Keratinocyte (primary cell): ENCODE measurements at regions not wholly inside any gene's neighbourhood (a gene's known extent, or its start where the extent isn't known, plus 50 kb on each side); places are given as distances from the start of the nearest gene placed in this dataset.
A peak's percentile ranks its signal among the peaks of the same experiment; 100 is the strongest.

Source experiments
- DNase-seq: peaks from one replicate; pipeline ENCODE4 v3.0.0-alpha.2; 2011; ENCODE audit warnings: low read depth, missing footprints, low spot score
- FAIRE-seq: peaks from 2 replicates; lab custom pipeline; 2011; peaks lifted over from hg19 to GRCh38; lab: Jason Lieb, UNC
- H2AFZ ChIP-seq: 2 replicates; pipeline ENCODE4 v1.6.0; 2012; ENCODE audit warnings: low read length, control low read depth, inconsistent platforms; ENCODE audit not compliant: control insufficient read depth
- H3K27ac ChIP-seq: 2 replicates; pipeline ENCODE4 v1.5.1; 2011; ENCODE audit warnings: low read length; ENCODE audit not compliant: control insufficient read depth, insufficient read depth
- H3K27me3 ChIP-seq: 3 replicates; pipeline ENCODE4 v1.6.0; 2011; ENCODE audit warnings: low read length; ENCODE audit not compliant: control insufficient read depth, insufficient read depth; ENCODE audit errors: extremely low read depth
- H3K36me3 ChIP-seq, 2 experiments: 2 replicates in 1 of 2; 3 replicates in 1 of 2; pipeline ENCODE4 v1.5.1; 2011; ENCODE audit warnings: low read length in 2 of 2, mild to moderate bottlenecking in 1 of 2; ENCODE audit not compliant: control insufficient read depth in 2 of 2, insufficient read depth in 2 of 2; ENCODE audit errors: extremely low read depth in 1 of 2
- H3K4me1 ChIP-seq: 3 replicates; pipeline ENCODE4 v1.5.1; 2011; ENCODE audit warnings: low read length; ENCODE audit not compliant: control insufficient read depth, insufficient read depth; ENCODE audit errors: extremely low read depth
- H3K4me2 ChIP-seq: 3 replicates; pipeline ENCODE4 v1.6.0; 2011; ENCODE audit warnings: low read depth, low read length; ENCODE audit not compliant: control insufficient read depth, insufficient read depth; ENCODE audit errors: extremely low read depth
- H3K4me3 ChIP-seq, 3 experiments: fragments of 200-600 bp in 1 of 3; sonication (generic) in 1 of 3; 2 replicates in 2 of 3; 3 replicates in 1 of 3; pipeline ENCODE4 v1.5.1; 2011 to 2016; ENCODE audit warnings: low read length in 3 of 3, mild to moderate bottlenecking in 3 of 3, control low read depth in 2 of 3, inconsistent platforms in 1 of 3, low read depth in 1 of 3, mixed read lengths in 1 of 3, mixed run types in 1 of 3, moderate library complexity in 1 of 3; ENCODE audit not compliant: control insufficient read depth in 2 of 3, insufficient read depth in 2 of 3; ENCODE audit errors: extremely low read depth in 1 of 3
- H3K79me2 ChIP-seq: 2 replicates; pipeline ENCODE4 v1.6.0; 2012; ENCODE audit warnings: low read length; ENCODE audit not compliant: control insufficient read depth, insufficient read depth
- H3K9ac ChIP-seq: 3 replicates; pipeline ENCODE4 v1.6.0; 2011; ENCODE audit warnings: low read length; ENCODE audit not compliant: control insufficient read depth, insufficient read depth; ENCODE audit errors: extremely low read depth
- H3K9me1 ChIP-seq: 3 replicates; pipeline ENCODE4 v1.6.0; 2011; ENCODE audit warnings: low read length; ENCODE audit not compliant: control insufficient read depth, insufficient read depth; ENCODE audit errors: extremely low read depth
- H3K9me3 ChIP-seq: 2 replicates; pipeline ENCODE4 v1.5.1; 2012; ENCODE audit warnings: low read depth, low read length; ENCODE audit not compliant: control insufficient read depth
- H4K20me1 ChIP-seq: 3 replicates; pipeline ENCODE4 v1.6.0; 2011; ENCODE audit warnings: low read length; ENCODE audit not compliant: control insufficient read depth, insufficient read depth; ENCODE audit errors: extremely low read depth
- EZH2 ChIP-seq: IDR thresholded peaks from one replicate; pipeline ENCODE4 v1.6.1; 2012; ENCODE audit warnings: inconsistent platforms, mild to moderate bottlenecking, low read length, moderate library complexity
- dilution Hi-C: fragments of 300-500 bp; cut with MboI; formaldehyde crosslinking; loops from one replicate; pipeline ENCODE4 v1.7.0; 2020; ENCODE audit warnings: low sequenced_read_pairs; ENCODE audit not compliant: extremely low pct_ligation_motif_present
- TF ChIP-seq, protein P1 (sequence below), 3 experiments: IDR thresholded peaks in 1 of 3; conservative IDR thresholded peaks in 1 of 3; optimal IDR thresholded peaks in 1 of 3; 2 replicates in 2 of 3; 3 replicates in 1 of 3; pipeline versions ENCODE3 to v1.5.1; 2011; ENCODE audit warnings: low read length in 3 of 3, mild to moderate bottlenecking in 3 of 3, moderate library complexity in 2 of 3, control low read depth in 1 of 3, inconsistent platforms in 1 of 3; ENCODE audit not compliant: insufficient read depth in 2 of 3; ENCODE audit errors: extremely low read depth in 1 of 3

DNA sequence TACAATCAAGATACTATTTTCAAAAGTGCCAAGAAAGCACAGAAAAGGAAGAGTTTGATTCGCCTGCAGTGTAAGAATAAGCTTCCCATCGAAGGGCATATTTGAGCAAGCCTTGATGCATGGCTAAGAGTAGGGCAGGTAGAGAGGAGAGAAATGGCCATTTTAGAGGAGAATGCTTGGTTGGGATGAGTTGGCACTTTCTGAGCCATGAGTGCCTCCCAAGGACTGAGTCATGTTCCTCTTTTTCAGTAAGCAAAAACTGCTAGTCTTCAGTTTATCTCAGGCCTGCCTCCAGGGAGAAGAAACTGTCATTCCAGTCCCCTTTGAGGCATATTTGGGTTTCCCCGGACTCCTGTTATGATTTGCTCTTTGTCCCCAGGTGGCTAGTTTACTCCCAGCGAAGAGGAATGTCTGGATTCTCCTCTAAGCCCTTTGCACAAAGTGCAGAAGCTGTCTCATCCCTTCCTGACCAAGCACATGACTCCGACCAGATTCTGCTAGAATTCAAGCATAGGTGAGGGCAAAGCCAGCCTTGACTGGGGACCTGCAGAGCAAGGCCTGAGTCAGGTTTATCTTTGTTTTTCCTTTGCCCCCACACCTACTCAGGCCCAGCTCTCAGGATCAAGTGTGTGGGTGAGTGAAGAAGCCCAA is 115.2 kb downstream of the TTC32 start:
- H3K9me1 ChIP-seq = no peaks in the 10 kb centered on the region
- peak; percentile 49 for FAIRE-seq
- peaks cover 9% of the 10 kb centered on the region for H3K4me1 ChIP-seq
- TF ChIP-seq, protein P1, sequence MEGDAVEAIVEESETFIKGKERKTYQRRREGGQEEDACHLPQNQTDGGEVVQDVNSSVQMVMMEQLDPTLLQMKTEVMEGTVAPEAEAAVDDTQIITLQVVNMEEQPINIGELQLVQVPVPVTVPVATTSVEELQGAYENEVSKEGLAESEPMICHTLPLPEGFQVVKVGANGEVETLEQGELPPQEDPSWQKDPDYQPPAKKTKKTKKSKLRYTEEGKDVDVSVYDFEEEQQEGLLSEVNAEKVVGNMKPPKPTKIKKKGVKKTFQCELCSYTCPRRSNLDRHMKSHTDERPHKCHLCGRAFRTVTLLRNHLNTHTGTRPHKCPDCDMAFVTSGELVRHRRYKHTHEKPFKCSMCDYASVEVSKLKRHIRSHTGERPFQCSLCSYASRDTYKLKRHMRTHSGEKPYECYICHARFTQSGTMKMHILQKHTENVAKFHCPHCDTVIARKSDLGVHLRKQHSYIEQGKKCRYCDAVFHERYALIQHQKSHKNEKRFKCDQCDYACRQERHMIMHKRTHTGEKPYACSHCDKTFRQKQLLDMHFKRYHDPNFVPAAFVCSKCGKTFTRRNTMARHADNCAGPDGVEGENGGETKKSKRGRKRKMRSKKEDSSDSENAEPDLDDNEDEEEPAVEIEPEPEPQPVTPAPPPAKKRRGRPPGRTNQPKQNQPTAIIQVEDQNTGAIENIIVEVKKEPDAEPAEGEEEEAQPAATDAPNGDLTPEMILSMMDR (optimal IDR thresholded peaks at IDR 0.05 in 1 of 3, IDR thresholded peaks at IDR 0.05 in 1 of 3, conservative IDR thresholded peaks at IDR 0.05 in 1 of 3; ENCODE audit: extremely low read depth in 1 of 3, insufficient read depth in 2 of 3, low read length in 3 of 3) = no peak
- TF ChIP-seq EZH2 = no peak
- H3K27me3 ChIP-seq = no peaks in the 10 kb centered on the region
- no peak overlapping the region for H3K9ac ChIP-seq
- no peak overlapping the region for H3K4me3 ChIP-seq
- H3K79me2 ChIP-seq = no peaks in the 10 kb centered on the region
- H3K36me3 ChIP-seq = no peaks in the 10 kb centered on the region
- H3K9me3 ChIP-seq = no peaks in the 10 kb centered on the region
- H2AFZ ChIP-seq = no peak overlapping the region
- dilution Hi-C loops = no loop called here
- H4K20me1 ChIP-seq = no peaks in the 10 kb centered on the region
- H3K4me2 ChIP-seq = no peak overlapping the region
- no peak for DNase-seq
- no peak overlapping the region for H3K27ac ChIP-seq

DNA sequence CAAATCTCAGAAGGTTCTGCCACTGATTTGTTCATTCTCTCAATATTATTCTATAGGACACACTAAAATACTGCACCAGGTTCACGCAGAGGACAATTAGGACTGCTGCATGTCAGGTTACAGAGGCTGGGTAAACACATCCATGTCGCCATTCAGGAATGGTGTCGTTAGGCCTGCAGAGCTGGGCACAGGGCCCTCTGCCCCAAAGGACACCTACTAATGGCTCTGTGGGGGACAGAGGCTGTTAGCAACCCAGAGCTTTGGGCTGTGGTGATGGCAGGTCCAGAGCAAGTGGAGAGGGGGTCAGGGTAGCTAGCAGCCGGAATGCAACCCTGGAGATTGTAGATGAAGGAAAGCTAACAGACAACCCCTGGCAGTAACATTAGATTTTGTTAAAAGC is 115.9 kb downstream of the TTC32 start:
- DNase-seq = no peak
- Histone ChIP-seq H3K79me2 (no peaks in the 10 kb centered on the region), H3K4me1 (peaks cover 9% of the 10 kb centered on the region), H3K9me1 (no peaks in the 10 kb centered on the region), H3K9me3 (no peaks in the 10 kb centered on the region), H3K27ac (no peak overlapping the region), H3K36me3 (no peaks in the 10 kb centered on the region), H4K20me1 (no peaks in the 10 kb centered on the region), H3K9ac (no peak overlapping the region), H3K4me3 (no peak overlapping the region), H3K27me3 (peaks cover 4% of the 10 kb centered on the region), H2AFZ (no peak overlapping the region), H3K4me2 (no peak overlapping the region)
- no peak for TF ChIP-seq EZH2
- TF ChIP-seq, protein P1 (optimal IDR thresholded peaks at IDR 0.05 in 1 of 3, IDR thresholded peaks at IDR 0.05 in 1 of 3, conservative IDR thresholded peaks at IDR 0.05 in 1 of 3; ENCODE audit: extremely low read depth in 1 of 3, insufficient read depth in 2 of 3, low read length in 3 of 3) = no peak
- dilution Hi-C loops = no loop called here
- FAIRE-seq = no peak
